AG04449 (cell line): ENCODE measurements at regions not wholly inside any gene's neighbourhood (a gene's known extent, or its start where the extent isn't known, plus 50 kb on each side); places are given as distances from the start of the nearest gene placed in this dataset.

ENCODE experiments used
- CTCF ChIA-PET: fragments of 350-600 bp; formaldehyde crosslinking; extraction: SDS; loops from one replicate; lab custom pipeline; 2021; ENCODE audit warnings: antibody characterized with exemption; lab: Yijun Ruan, JAX
- POLR2A ChIA-PET: fragments of 400-600, 350-600 bp; formaldehyde crosslinking; extraction: SDS; loops from one replicate; lab custom pipeline; 2020; ENCODE audit warnings: antibody characterized with exemption, inconsistent platforms; lab: Yijun Ruan, JAX
- DNase-seq: peaks from one replicate; pipeline ENCODE4 v3.0.0-alpha.2; 2010; ENCODE audit warnings: low read depth, low spot score
- H3K4me3 ChIP-seq: 2 replicates; pipeline ENCODE4 v1.5.1; 2011; ENCODE audit warnings: low read depth, mild to moderate bottlenecking, control low read depth, low read length
- CTCF ChIP-seq: IDR thresholded peaks from one replicate; pipeline ENCODE4 v1.5.1; 2011; ENCODE audit warnings: mild to moderate bottlenecking, moderate library complexity, low read length, control low read depth, inconsistent platforms; ENCODE audit not compliant: insufficient read depth; ENCODE audit errors: missing control alignments

GRCh38 chr6:166815629-166816028 lies 140.7 kb downstream of the RNASET2 start:
- ChIA-PET CTCF (no interaction called here), POLR2A (no interaction called here)
- TF ChIP-seq CTCF: no peak
- DNase-seq: no peak
- H3K4me3 ChIP-seq: no peak overlapping the region

- H3K4me3 ChIP-seq: no peak overlapping the region
- TF ChIP-seq CTCF: no peak
- no peak for DNase-seq
- ChIA-PET CTCF (no interaction called here), POLR2A (no interaction called here)
Observed at GRCh38 chr6:166814390-166814789, 142.0 kb downstream of the RNASET2 start.

- DNase-seq: no peak
- TF ChIP-seq CTCF: no peak
- POLR2A ChIA-PET: no interaction called here
- H3K4me3 ChIP-seq: no peak overlapping the region
- CTCF ChIA-PET: no interaction called here
Observed at GRCh38 chr6:166813461-166813860, 142.9 kb downstream of the RNASET2 start.

- POLR2A ChIA-PET: no interaction called here
- TF ChIP-seq CTCF: no peak
Observed at GRCh38 chr6:166810864-166811263, 145.5 kb downstream of the RNASET2 start.

GRCh38 chr6:166809721-166810120 lies 146.6 kb downstream of the RNASET2 start:
- no peak overlapping the region for H3K4me3 ChIP-seq
- CTCF ChIA-PET: no interaction called here
- POLR2A ChIA-PET: no interaction called here
- no peak for TF ChIP-seq CTCF
- DNase-seq: no peak

More at GRCh38 chr6:166810864-166811263, 145.5 kb downstream of the RNASET2 start:
- CTCF ChIA-PET: no interaction called here
- no peak for DNase-seq
- H3K4me3 ChIP-seq: no peak overlapping the region

GRCh38 chr6:166806962-166807757 lies 149.2 kb downstream of the RNASET2 start:
- no peak for TF ChIP-seq CTCF
- H3K4me3 ChIP-seq: no peak overlapping the region
- ChIA-PET POLR2A (no interaction called here), CTCF (interaction anchor here (0.9 kb wide), 1 partner anchor 20 kb away, joined by 3 read pairs; no protein-coding TSS in a partner anchor)
- DNase-seq: no peak
